ENCODE measurements at regions not wholly inside any gene's neighbourhood (a gene's known extent, or its start where the extent isn't known, plus 50 kb on each side); places are given as distances from the start of the nearest gene placed in this dataset.

DNA sequence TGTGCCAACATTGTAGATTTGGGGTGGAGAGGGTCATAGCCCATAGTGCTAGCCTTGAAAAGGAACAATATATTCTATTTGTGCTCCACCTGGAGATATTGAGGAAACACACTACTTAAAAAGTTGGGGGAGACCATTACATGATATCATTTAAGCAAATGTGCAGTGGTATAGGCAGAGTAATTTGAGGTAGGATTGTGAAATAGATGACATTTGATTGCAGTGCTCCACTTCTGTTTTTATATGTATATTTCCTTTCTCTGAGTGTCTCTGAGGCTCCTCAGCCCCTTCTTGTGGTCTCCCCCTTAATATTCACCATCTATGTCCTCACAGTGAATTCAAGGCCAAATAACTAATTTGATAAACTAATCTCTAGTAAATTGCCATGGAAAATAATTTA lies 85.6 kb upstream of the NMU start:
- H3K9ac ChIP-seq (ENCODE audit: low read length in 3 of 3): no peak overlapping the region
- no peaks in the 10 kb centered on the region for H3K36me3 ChIP-seq (ENCODE audit: control insufficient read depth in 2 of 3, insufficient read depth in 3 of 3, low read length in 3 of 3)
- H3K27ac ChIP-seq (ENCODE audit: low read depth in 2 of 2, low read length in 2 of 2): no peak overlapping the region
- FAIRE-seq: no peak
- H3K4me3 ChIP-seq (ENCODE audit: low read length in 3 of 3): no peak overlapping the region
- H3K27me3 ChIP-seq (ENCODE audit: control insufficient read depth, insufficient read depth, low read length): no peaks in the 10 kb centered on the region
- no peak for DNase-seq
- intact Hi-C loops (cut with DNase I): no loop called here
- TF ChIP-seq, protein P1, sequence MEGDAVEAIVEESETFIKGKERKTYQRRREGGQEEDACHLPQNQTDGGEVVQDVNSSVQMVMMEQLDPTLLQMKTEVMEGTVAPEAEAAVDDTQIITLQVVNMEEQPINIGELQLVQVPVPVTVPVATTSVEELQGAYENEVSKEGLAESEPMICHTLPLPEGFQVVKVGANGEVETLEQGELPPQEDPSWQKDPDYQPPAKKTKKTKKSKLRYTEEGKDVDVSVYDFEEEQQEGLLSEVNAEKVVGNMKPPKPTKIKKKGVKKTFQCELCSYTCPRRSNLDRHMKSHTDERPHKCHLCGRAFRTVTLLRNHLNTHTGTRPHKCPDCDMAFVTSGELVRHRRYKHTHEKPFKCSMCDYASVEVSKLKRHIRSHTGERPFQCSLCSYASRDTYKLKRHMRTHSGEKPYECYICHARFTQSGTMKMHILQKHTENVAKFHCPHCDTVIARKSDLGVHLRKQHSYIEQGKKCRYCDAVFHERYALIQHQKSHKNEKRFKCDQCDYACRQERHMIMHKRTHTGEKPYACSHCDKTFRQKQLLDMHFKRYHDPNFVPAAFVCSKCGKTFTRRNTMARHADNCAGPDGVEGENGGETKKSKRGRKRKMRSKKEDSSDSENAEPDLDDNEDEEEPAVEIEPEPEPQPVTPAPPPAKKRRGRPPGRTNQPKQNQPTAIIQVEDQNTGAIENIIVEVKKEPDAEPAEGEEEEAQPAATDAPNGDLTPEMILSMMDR (IDR thresholded peaks at IDR 0.05; ENCODE audit: borderline replicate concordance, extremely low read depth, insufficient read depth): no peak
- no peaks in the 10 kb centered on the region for H3K4me1 ChIP-seq (ENCODE audit: control insufficient read depth in 2 of 3, insufficient read depth in 2 of 3, low read depth in 1 of 3, low read length in 3 of 3)
- H3K9me3 ChIP-seq (ENCODE audit: control insufficient read depth in 2 of 3, insufficient read depth in 1 of 3, low read length in 3 of 3): no peaks in the 10 kb centered on the region

DNA sequence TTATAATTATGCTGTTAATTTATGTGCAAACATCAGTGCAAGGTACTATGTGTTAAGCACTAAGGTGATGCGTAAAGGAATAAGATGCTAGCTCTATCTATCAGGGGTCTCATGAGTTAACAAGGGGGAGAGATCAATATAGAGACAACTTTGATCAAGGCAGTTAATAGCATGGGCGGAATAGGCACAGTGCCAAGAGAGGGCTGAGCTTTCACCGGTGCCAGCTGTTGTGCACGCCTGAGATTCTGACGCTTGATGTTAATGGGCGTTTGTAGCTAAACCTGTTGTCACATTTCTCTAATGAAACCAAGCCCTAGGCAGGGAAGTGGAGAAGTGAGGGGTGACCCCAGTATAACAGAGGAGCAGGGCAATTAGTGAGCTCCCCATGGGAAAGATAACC lies 86.0 kb upstream of the NMU start:
- H3K27me3 ChIP-seq (ENCODE audit: control insufficient read depth, insufficient read depth, low read length): no peaks in the 10 kb centered on the region
- H3K4me3 ChIP-seq (ENCODE audit: low read length in 3 of 3): no peak overlapping the region
- no peaks in the 10 kb centered on the region for H3K9me3 ChIP-seq (ENCODE audit: control insufficient read depth in 2 of 3, insufficient read depth in 1 of 3, low read length in 3 of 3)
- H3K36me3 ChIP-seq (ENCODE audit: control insufficient read depth in 2 of 3, insufficient read depth in 3 of 3, low read length in 3 of 3): no peaks in the 10 kb centered on the region
- FAIRE-seq (no peak), DNase-seq (no peak)
- TF ChIP-seq, protein P1 (IDR thresholded peaks at IDR 0.05; ENCODE audit: borderline replicate concordance, extremely low read depth, insufficient read depth): no peak
- no peaks in the 10 kb centered on the region for H3K4me1 ChIP-seq (ENCODE audit: control insufficient read depth in 2 of 3, insufficient read depth in 2 of 3, low read depth in 1 of 3, low read length in 3 of 3)
- intact Hi-C loops (cut with DNase I): no loop called here
- no peak overlapping the region for H3K27ac ChIP-seq (ENCODE audit: low read depth in 2 of 2, low read length in 2 of 2)
- H3K9ac ChIP-seq (ENCODE audit: low read length in 3 of 3): no peak overlapping the region

DNA sequence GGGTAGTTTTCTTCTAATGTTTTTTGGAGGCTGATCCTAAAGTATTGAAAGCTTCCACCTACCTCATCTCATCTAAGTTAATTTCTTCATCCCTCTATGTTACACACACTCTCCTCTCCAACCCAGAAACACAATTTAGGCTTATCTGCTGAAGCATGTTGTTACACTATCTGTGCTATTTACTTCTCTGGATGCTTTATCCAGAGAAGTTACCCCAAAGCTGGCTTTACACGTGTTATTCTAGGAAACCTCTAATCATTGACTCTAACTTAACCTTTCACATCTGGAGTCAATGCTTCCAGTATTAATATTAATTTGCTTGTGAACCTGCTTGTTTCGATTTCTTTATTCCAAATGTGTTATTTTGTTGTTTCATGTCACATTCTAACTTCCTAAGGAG lies 87.3 kb upstream of the NMU start:
- no peak overlapping the region for H3K9ac ChIP-seq (ENCODE audit: low read length in 3 of 3)
- intact Hi-C loops (cut with DNase I): no loop called here
- TF ChIP-seq, protein P1 (IDR thresholded peaks at IDR 0.05; ENCODE audit: borderline replicate concordance, extremely low read depth, insufficient read depth): no peak
- no peak for DNase-seq
- no peaks in the 10 kb centered on the region for H3K9me3 ChIP-seq (ENCODE audit: control insufficient read depth in 2 of 3, insufficient read depth in 1 of 3, low read length in 3 of 3)
- no peak for FAIRE-seq
- H3K36me3 ChIP-seq (ENCODE audit: control insufficient read depth in 2 of 3, insufficient read depth in 3 of 3, low read length in 3 of 3): no peaks in the 10 kb centered on the region
- H3K4me3 ChIP-seq (ENCODE audit: low read length in 3 of 3): no peak overlapping the region
- no peaks in the 10 kb centered on the region for H3K4me1 ChIP-seq (ENCODE audit: control insufficient read depth in 2 of 3, insufficient read depth in 2 of 3, low read depth in 1 of 3, low read length in 3 of 3)
- H3K27ac ChIP-seq (ENCODE audit: low read depth in 2 of 2, low read length in 2 of 2): no peak overlapping the region
- H3K27me3 ChIP-seq (ENCODE audit: control insufficient read depth, insufficient read depth, low read length): no peaks in the 10 kb centered on the region

DNA sequence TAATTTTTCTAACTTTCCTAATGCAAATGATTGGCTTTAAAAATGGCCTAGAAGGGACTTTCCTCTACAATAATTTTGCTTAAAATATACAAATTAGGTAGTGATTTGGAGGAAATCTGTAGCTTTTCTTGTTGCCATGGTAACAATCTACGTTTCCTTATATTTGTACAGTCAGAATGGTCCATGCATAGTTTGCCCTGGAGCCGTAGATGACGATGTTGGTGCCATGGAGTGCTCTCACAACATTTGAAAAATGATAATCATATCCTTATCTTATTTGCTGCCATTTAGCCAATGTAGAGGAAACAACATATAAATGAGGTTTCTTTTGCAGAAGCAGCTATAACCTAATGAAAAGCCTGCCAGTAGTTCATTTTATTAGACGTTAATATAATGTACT lies 89.0 kb upstream of the NMU start:
- Histone ChIP-seq H3K9me3 (ENCODE audit: control insufficient read depth in 2 of 3, insufficient read depth in 1 of 3, low read length in 3 of 3) (no peaks in the 10 kb centered on the region), H3K9ac (ENCODE audit: low read length in 3 of 3) (no peak overlapping the region), H3K36me3 (ENCODE audit: control insufficient read depth in 2 of 3, insufficient read depth in 3 of 3, low read length in 3 of 3) (no peaks in the 10 kb centered on the region), H3K4me3 (ENCODE audit: low read length in 3 of 3) (no peak overlapping the region), H3K27ac (ENCODE audit: low read depth in 2 of 2, low read length in 2 of 2) (no peak overlapping the region), H3K4me1 (ENCODE audit: control insufficient read depth in 2 of 3, insufficient read depth in 2 of 3, low read depth in 1 of 3, low read length in 3 of 3) (no peaks in the 10 kb centered on the region), H3K27me3 (ENCODE audit: control insufficient read depth, insufficient read depth, low read length) (no peaks in the 10 kb centered on the region)
- no peak for FAIRE-seq
- intact Hi-C loops (cut with DNase I): no loop called here
- TF ChIP-seq, protein P1 (IDR thresholded peaks at IDR 0.05; ENCODE audit: borderline replicate concordance, extremely low read depth, insufficient read depth): no peak
- DNase-seq: no peak

All from kidney (tissue), 13 donors.